K562 (cell line): ENCODE measurements at regions not wholly inside any gene's neighbourhood (a gene's known extent, or its start where the extent isn't known, plus 50 kb on each side); places are given as distances from the start of the nearest gene placed in this dataset.

Experiments used
- CTCF ChIP-seq, 3 experiments: IDR thresholded peaks in 2 of 3; conservative IDR thresholded peaks in 1 of 3; 2 replicates each; pipeline ENCODE4 v1.5.1; 2011 to 2012; ENCODE audit warnings: low read length in 3 of 3, mild to moderate bottlenecking in 3 of 3, control low read depth in 2 of 3, improper control_type of control experiment in 1 of 3, inconsistent platforms in 1 of 3, low read depth in 1 of 3, mixed read lengths in 1 of 3, moderate library complexity in 1 of 3; ENCODE audit not compliant: insufficient read depth in 2 of 3
- FOXA1 ChIP-seq: fragments of 450-650 bp; IDR thresholded peaks from 2 replicates; pipeline ENCODE4 v1.6.1; 2016; ENCODE audit warnings: mild to moderate bottlenecking, borderline replicate concordance
- FOXM1 ChIP-seq, 2 experiments: fragments of 450-650 bp in 1 of 2; sonication (generic) in 1 of 2; formaldehyde crosslinking in 1 of 2; IDR thresholded peaks; 2 replicates each; pipeline versions ENCODE4 v1.6.1 to v1.9.0; 2017 to 2022; ENCODE audit warnings: low read depth in 2 of 2, mild to moderate bottlenecking in 2 of 2, missing genetic modification reagents in 1 of 2, moderate library complexity in 1 of 2
- GTF2A2 ChIP-seq: IDR thresholded peaks from 2 replicates; pipeline ENCODE4 v1.6.1; 2016; ENCODE audit warnings: mild to moderate bottlenecking, missing genetic modification characterization, missing compliant biosample characterization
- JUN ChIP-seq, 2 experiments: sonication (generic) in 1 of 2; formaldehyde crosslinking in 1 of 2; IDR thresholded peaks; 2 replicates each; pipeline versions ENCODE4 v1.6.1 to v1.8.0; 2012 to 2022; ENCODE audit warnings: borderline replicate concordance in 2 of 2, mild to moderate bottlenecking in 2 of 2, improper control_type of control experiment in 1 of 2, low read depth in 1 of 2, low read length in 1 of 2, missing genetic modification reagents in 1 of 2
- MITF ChIP-seq: IDR thresholded peaks from 2 replicates; pipeline ENCODE4 v1.6.1; 2014; ENCODE audit warnings: antibody characterized with exemption
- MTA3 ChIP-seq: fragments of 450-650 bp; formaldehyde crosslinking; IDR thresholded peaks from 2 replicates; pipeline ENCODE4 v1.6.1; 2017; ENCODE audit warnings: mild to moderate bottlenecking, borderline replicate concordance
- POLR2A ChIP-seq: fragments of 450-650 bp; conservative IDR thresholded peaks from 2 replicates; pipeline ENCODE4 v1.6.1; 2016
- STAT6 ChIP-seq: sonication (generic); formaldehyde crosslinking; IDR thresholded peaks from 2 replicates; pipeline ENCODE4 v1.8.1; 2023; ENCODE audit warnings: mild to moderate bottlenecking, missing genetic modification reagents
- ZFP36 ChIP-seq: fragments of 150-350 bp; IDR thresholded peaks from 2 replicates; pipeline ENCODE4 v1.6.1; 2018; ENCODE audit warnings: low read length, low read depth; ENCODE audit not compliant: partially characterized antibody
- ZNF592 ChIP-seq: fragments of 450-650 bp; IDR thresholded peaks from 2 replicates; pipeline ENCODE4 v1.6.1; 2017; ENCODE audit warnings: antibody characterized with exemption, mild to moderate bottlenecking

GRCh38 chr2:206389164-206389563 is 54.2 kb upstream of the ADAM23 start:
- TF ChIP-seq FOXA1 (no peak), CTCF (IDR thresholded peaks at IDR 0.05 in 2 of 3, conservative IDR thresholded peaks at IDR 0.05 in 1 of 3; ENCODE audit: insufficient read depth in 2 of 3, low read depth in 1 of 3, low read length in 3 of 3) (no peak), MITF (no peak), POLR2A (no peak), ZFP36 (no peak), ZNF592 (no peak), GTF2A2 (tag) (no peak), JUN (IDR thresholded peaks at IDR 0.05; ENCODE audit: borderline replicate concordance, low read depth, low read length) (no peak), JUN (CRISPR knock-in tag; IDR thresholded peaks at IDR 0.05; ENCODE audit: borderline replicate concordance) (no peak), FOXM1 (IDR thresholded peaks at IDR 0.05; ENCODE audit: low read depth) (no peak), FOXM1 (CRISPR knock-in tag; IDR thresholded peaks at IDR 0.05; ENCODE audit: low read depth) (no peak), MTA3 (no peak), STAT6 (no peak)
